ENCODE measurements at regions not wholly inside any gene's neighbourhood (a gene's known extent, or its start where the extent isn't known, plus 50 kb on each side); places are given as distances from the start of the nearest gene placed in this dataset.
"Not testable (repeated sequence)": the region's sequence is repeated elsewhere in the genome, so short reads cannot be mapped to it uniquely, and the experiment has no call there.

- TF ChIP-seq, protein P1, sequence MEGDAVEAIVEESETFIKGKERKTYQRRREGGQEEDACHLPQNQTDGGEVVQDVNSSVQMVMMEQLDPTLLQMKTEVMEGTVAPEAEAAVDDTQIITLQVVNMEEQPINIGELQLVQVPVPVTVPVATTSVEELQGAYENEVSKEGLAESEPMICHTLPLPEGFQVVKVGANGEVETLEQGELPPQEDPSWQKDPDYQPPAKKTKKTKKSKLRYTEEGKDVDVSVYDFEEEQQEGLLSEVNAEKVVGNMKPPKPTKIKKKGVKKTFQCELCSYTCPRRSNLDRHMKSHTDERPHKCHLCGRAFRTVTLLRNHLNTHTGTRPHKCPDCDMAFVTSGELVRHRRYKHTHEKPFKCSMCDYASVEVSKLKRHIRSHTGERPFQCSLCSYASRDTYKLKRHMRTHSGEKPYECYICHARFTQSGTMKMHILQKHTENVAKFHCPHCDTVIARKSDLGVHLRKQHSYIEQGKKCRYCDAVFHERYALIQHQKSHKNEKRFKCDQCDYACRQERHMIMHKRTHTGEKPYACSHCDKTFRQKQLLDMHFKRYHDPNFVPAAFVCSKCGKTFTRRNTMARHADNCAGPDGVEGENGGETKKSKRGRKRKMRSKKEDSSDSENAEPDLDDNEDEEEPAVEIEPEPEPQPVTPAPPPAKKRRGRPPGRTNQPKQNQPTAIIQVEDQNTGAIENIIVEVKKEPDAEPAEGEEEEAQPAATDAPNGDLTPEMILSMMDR (IDR thresholded peaks at IDR 0.05; ENCODE audit: extremely low read depth, missing control alignments): no peak
- DNase-seq (ENCODE audit: low spot score): no peak
Observed at GRCh38 chr14:105760691-105761344, 234.4 kb downstream of the TMEM121 start.

DNA sequence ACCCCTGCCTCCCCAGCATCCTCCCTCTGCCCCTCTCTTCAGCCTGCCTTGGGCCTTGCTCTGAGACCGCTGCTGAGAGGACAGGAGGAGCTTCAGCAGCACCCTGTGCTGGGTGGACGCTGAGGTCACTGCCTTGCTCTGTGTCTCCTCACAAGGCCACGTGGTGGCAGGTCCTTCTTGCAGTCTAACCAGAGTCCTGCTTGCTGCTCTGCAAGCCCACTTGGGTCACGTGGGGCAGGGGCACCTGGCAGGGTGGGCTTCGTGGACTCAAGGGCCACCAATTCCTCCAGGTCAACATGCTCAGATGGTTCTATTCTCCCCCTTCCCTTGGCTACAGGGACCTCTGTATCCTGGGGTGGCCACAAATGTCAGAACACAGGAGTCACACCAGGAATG is 235.0 kb downstream of the TMEM121 start:
- DNase-seq (ENCODE audit: low spot score): not testable (repeated sequence)

GRCh38 chr14:105761842-105762241 is 235.5 kb downstream of the TMEM121 start:
- no peak for DNase-seq (ENCODE audit: low spot score)
- TF ChIP-seq, protein P1 (IDR thresholded peaks at IDR 0.05; ENCODE audit: extremely low read depth, missing control alignments): no peak

DNA sequence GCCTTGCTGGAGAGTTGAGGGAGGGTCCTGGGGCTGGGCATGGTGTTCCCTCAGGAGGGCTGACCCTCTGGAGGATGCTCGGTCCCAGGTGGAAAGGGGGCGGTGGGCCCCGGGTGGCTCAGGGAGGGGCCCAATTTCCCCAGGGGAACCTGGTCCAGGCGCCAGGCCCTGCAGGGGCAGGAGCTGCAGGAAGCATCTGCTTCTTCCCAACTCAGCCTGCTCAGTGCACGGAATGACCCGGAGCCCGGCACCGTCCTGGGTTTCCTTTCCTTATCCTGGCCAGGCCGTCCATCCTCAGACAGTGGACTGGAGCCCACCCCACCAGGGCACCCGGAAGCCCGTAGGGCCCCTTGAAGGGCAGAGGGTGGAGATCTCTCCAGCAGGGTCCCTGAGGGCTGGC is 235.9 kb downstream of the TMEM121 start:
- not testable (repeated sequence) for DNase-seq (ENCODE audit: low spot score)

- not testable (repeated sequence) for DNase-seq (ENCODE audit: low spot score)
Observed at GRCh38 chr14:105764254-105764901, 238.0 kb downstream of the TMEM121 start.

GRCh38 chr14:105765072-105765825 is 238.9 kb downstream of the TMEM121 start:
- not testable (repeated sequence) for DNase-seq (ENCODE audit: low spot score)

DNA sequence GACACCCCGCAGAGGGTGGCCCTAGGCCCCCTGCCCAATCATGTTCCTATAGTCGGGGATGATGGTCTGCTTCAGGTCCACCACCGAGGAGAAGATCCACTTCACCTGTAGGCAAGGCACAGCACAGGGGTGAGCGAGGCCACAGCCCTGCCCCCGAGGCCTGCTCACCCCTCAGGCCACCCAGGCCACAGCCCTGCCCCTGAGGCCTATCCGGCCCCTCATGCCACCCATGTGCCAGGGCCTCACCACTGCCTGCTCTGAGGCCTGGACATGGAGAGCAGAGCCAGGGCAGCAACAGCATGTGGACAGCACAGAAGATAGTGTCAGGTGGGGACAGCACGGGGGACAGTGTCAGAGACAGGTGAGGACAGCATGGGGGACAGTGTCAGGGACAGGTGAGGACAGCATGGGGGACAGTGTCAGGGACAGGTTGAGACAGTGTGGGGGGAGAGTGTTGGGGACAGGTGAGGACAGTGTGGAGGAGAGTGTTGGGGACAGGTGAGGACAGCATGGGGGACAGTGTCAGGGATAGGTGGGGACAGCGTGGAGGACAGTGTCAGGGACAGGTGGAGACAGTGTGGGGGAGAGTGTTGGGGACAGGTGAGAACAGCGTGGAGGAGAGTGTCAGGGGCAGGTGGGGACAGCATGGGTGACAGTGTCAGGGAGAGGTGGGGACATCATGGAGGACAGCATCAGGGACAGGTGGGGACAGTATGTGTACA is 239.7 kb downstream of the TMEM121 start:
- TF ChIP-seq, protein P1 (IDR thresholded peaks at IDR 0.05; ENCODE audit: extremely low read depth, missing control alignments): no peak
- DNase-seq (ENCODE audit: low spot score): no peak

GRCh38 chr14:105767315-105767714 is 240.9 kb downstream of the TMEM121 start:
- TF ChIP-seq, protein P1 (IDR thresholded peaks at IDR 0.05; ENCODE audit: extremely low read depth, missing control alignments): no peak

DNA sequence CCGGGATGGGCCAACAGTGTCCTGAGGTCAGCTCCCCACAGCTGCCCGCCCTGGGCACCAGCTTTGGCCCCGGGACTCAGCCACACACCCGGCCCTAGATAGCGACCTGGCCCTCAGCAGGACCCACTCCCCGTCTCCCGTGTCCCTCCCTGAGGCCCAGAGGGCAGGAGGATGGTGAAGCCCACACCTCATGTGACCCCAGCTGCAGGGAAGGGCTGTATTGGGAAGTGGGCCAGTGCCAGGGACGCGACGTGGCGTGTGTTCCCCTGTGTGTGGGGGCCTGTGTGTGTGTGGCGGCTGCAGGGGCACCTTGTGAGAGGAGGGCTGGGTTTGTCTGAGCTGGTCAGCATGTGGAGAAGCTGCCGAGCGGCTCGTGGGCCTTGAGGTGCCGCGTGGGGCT is 241.7 kb downstream of the TMEM121 start:
- DNase-seq (ENCODE audit: low spot score): not testable (repeated sequence)

More at GRCh38 chr14:105767315-105767714, 240.9 kb downstream of the TMEM121 start:
- no peak for DNase-seq (ENCODE audit: low spot score)

DNA sequence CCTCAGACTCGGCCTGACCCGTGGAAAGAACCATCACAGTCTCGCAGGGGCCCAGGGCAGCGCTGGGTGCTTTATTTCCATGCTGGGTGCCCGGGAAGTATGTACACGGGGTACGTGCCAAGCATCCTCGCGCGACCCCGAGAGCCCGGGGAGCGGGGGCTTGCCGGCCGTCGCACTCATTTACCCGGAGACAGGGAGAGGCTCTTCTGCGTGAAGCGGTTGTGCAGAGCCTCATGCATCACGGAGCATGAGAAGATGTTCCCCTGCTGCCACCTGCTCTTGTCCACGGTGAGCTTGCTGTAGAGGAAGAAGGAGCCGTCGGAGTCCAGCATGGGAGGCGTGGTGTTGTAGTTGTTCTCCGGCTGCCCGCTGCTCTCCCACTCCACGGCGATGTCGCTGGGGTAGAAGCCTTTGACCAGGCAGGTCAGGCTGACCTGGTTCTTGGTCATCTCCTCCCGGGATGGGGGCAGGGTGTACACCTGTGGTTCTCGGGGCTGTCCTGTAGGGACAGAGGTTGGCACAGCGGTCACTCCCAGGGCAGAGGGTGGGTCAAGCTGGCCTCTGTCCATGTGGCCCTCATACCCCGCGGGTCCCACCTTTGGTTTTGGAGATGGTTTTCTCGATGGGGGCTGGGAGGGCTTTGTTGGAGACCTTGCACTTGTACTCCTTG is 242.8 kb downstream of the TMEM121 start:
- DNase-seq (ENCODE audit: low spot score): not testable (repeated sequence)

GRCh38 chr14:105770619-105771216 is 244.3 kb downstream of the TMEM121 start:
- not testable (repeated sequence) for DNase-seq (ENCODE audit: low spot score)

- not testable (repeated sequence) for DNase-seq (ENCODE audit: low spot score)
Observed at GRCh38 chr14:105771261-105772226, 245.2 kb downstream of the TMEM121 start.

DNA sequence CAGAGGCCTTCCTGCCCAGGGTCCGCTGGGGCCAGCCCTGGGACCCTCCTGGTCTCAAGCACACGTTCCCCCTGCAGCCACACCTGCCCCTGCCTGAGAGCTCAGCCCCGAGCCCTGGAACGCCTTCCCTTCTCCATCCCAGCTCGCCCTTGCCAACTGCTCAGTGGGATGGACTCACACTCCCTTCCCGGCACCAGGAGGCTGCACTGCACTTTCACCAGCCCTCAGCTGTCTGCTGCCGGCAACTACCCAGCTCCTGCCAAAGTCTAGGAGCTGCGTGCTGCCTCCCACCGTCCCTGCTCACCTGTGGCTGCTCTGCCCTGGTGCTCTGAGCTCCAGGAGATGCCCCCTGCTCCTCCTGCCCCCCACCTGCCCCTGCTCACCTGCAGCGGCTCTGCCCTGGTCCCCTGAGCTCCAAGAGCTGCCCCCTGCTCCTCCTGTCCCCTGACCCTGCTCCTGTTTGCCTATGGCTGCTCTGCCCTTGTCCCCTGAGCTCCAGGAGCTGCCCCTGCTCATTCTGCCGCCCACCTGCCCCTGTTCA is 246.4 kb downstream of the TMEM121 start:
- DNase-seq (ENCODE audit: low spot score): not testable (repeated sequence)

Data from GM20000 (cell line).